ENCODE measurements at regions not wholly inside any gene's neighbourhood (a gene's known extent, or its start where the extent isn't known, plus 50 kb on each side); places are given as distances from the start of the nearest gene placed in this dataset.

GRCh38 chr9:106286249-106286648 is 576.7 kb upstream of the ZNF462 start:
- no peak overlapping the region for H3K4me3 ChIP-seq
- no peaks in the 10 kb centered on the region for H3K36me3 ChIP-seq
- H4K20me1 ChIP-seq: no peaks in the 10 kb centered on the region
- TF ChIP-seq Cebpa-rat (IDR thresholded peaks at IDR 0.05): no peak
- no peak overlapping the region for H3K27ac ChIP-seq
- H3K9me3 ChIP-seq (replicated peaks in 1 of 11): no peaks in the 10 kb centered on the region; a peak in 1 of 22 replicates
- H3K9ac ChIP-seq: no peak overlapping the region
- no peak overlapping the region for H3K4me2 ChIP-seq
- no peaks in the 10 kb centered on the region for H3K4me1 ChIP-seq
- no peaks in the 10 kb centered on the region for H3K27me3 ChIP-seq

GRCh38 chr9:106287091-106287631 is 575.8 kb upstream of the ZNF462 start:
- TF ChIP-seq Cebpa-rat (IDR thresholded peaks at IDR 0.05): no peak
- H3K27me3 ChIP-seq: no peaks in the 10 kb centered on the region
- no peaks in the 10 kb centered on the region for H3K9me3 ChIP-seq (replicated peaks in 1 of 11)
- H3K4me3 ChIP-seq: no peak overlapping the region
- H3K4me2 ChIP-seq: no peak overlapping the region
- no peaks in the 10 kb centered on the region for H3K36me3 ChIP-seq
- no peaks in the 10 kb centered on the region for H3K4me1 ChIP-seq
- H3K9ac ChIP-seq: no peak overlapping the region
- no peak overlapping the region for H3K27ac ChIP-seq
- no peaks in the 10 kb centered on the region for H4K20me1 ChIP-seq

GRCh38 chr9:106287731-106288130 is 575.2 kb upstream of the ZNF462 start:
- H3K36me3 ChIP-seq: no peaks in the 10 kb centered on the region
- TF ChIP-seq Cebpa-rat (IDR thresholded peaks at IDR 0.05): no peak
- no peaks in the 10 kb centered on the region for H3K27me3 ChIP-seq
- H3K4me2 ChIP-seq: no peak overlapping the region
- no peaks in the 10 kb centered on the region for H3K4me1 ChIP-seq
- no peak overlapping the region for H3K9ac ChIP-seq
- H3K4me3 ChIP-seq: no peak overlapping the region
- no peak overlapping the region for H3K27ac ChIP-seq
- no peaks in the 10 kb centered on the region for H3K9me3 ChIP-seq (replicated peaks in 1 of 11)
- no peaks in the 10 kb centered on the region for H4K20me1 ChIP-seq

GRCh38 chr9:106288689-106289088 is 574.3 kb upstream of the ZNF462 start:
- H3K27me3 ChIP-seq: no peaks in the 10 kb centered on the region
- H4K20me1 ChIP-seq: no peaks in the 10 kb centered on the region
- no peak for TF ChIP-seq Cebpa-rat (IDR thresholded peaks at IDR 0.05)
- H3K4me3 ChIP-seq: no peak overlapping the region
- no peaks in the 10 kb centered on the region for H3K36me3 ChIP-seq
- H3K4me2 ChIP-seq: no peak overlapping the region
- no peak overlapping the region for H3K27ac ChIP-seq
- H3K9me3 ChIP-seq (replicated peaks in 1 of 11): no peaks in the 10 kb centered on the region
- H3K9ac ChIP-seq: no peak overlapping the region
- no peaks in the 10 kb centered on the region for H3K4me1 ChIP-seq

- TF ChIP-seq Cebpa-rat (IDR thresholded peaks at IDR 0.05): no peak
- H3K4me1 ChIP-seq: no peaks in the 10 kb centered on the region
- H3K4me2 ChIP-seq: no peak overlapping the region
- no peak overlapping the region for H3K27ac ChIP-seq
- no peak overlapping the region for H3K9ac ChIP-seq
- no peaks in the 10 kb centered on the region for H3K9me3 ChIP-seq (replicated peaks in 1 of 11)
- H3K36me3 ChIP-seq: no peaks in the 10 kb centered on the region
- H3K27me3 ChIP-seq: no peaks in the 10 kb centered on the region
- H3K4me3 ChIP-seq: no peak overlapping the region
- no peaks in the 10 kb centered on the region for H4K20me1 ChIP-seq
Measured at GRCh38 chr9:106291786-106292185, 571.2 kb upstream of the ZNF462 start.

- Histone ChIP-seq H3K4me1 (no peaks in the 10 kb centered on the region), H4K20me1 (no peaks in the 10 kb centered on the region), H3K36me3 (no peaks in the 10 kb centered on the region), H3K27ac (no peak overlapping the region), H3K4me3 (no peak overlapping the region), H3K9me3 (replicated peaks in 1 of 11) (no peaks in the 10 kb centered on the region), H3K9ac (no peak overlapping the region), H3K27me3 (no peaks in the 10 kb centered on the region), H3K4me2 (no peak overlapping the region)
- TF ChIP-seq Cebpa-rat (IDR thresholded peaks at IDR 0.05): no peak
Measured at GRCh38 chr9:106296426-106296825, 566.5 kb upstream of the ZNF462 start.

GRCh38 chr9:106298997-106299396 is 564.0 kb upstream of the ZNF462 start:
- no peaks in the 10 kb centered on the region for H3K36me3 ChIP-seq
- H4K20me1 ChIP-seq: no peaks in the 10 kb centered on the region
- H3K9ac ChIP-seq: no peak overlapping the region
- no peak overlapping the region for H3K4me2 ChIP-seq
- peak in 5 of 11 experiments; percentile 11 to 65 (median 31); a peak in 3 of 22 replicates for TF ChIP-seq Cebpa-rat (IDR thresholded peaks at IDR 0.05)
- no peaks in the 10 kb centered on the region for H3K9me3 ChIP-seq (replicated peaks in 1 of 11)
- no peak overlapping the region for H3K4me3 ChIP-seq
- no peaks in the 10 kb centered on the region for H3K27me3 ChIP-seq
- H3K27ac ChIP-seq: no peak overlapping the region
- no peaks in the 10 kb centered on the region for H3K4me1 ChIP-seq

GRCh38 chr9:106304401-106304920 is 558.5 kb upstream of the ZNF462 start:
- Histone ChIP-seq H3K4me2 (no peak overlapping the region), H3K4me1 (peaks cover 0 to 6% (median 0%) of the 10 kb centered on the region in 10 experiments; a peak in 3 of 20 replicates), H3K27me3 (no peaks in the 10 kb centered on the region), H3K9me3 (replicated peaks in 1 of 11) (no peaks in the 10 kb centered on the region), H3K9ac (no peak overlapping the region), H3K4me3 (no peak overlapping the region), H4K20me1 (no peaks in the 10 kb centered on the region), H3K27ac (no peak overlapping the region), H3K36me3 (no peaks in the 10 kb centered on the region)
- no peak for TF ChIP-seq Cebpa-rat (IDR thresholded peaks at IDR 0.05)

GRCh38 chr9:106305428-106306133 is 557.4 kb upstream of the ZNF462 start:
- Histone ChIP-seq H3K4me1 (peaks cover 0 to 6% (median 0%) of the 10 kb centered on the region in 10 experiments; a peak in 3 of 20 replicates), H3K4me2 (no peak overlapping the region), H3K9me3 (replicated peaks in 1 of 11) (no peaks in the 10 kb centered on the region), H3K9ac (no peak overlapping the region), H4K20me1 (no peaks in the 10 kb centered on the region), H3K4me3 (no peak overlapping the region), H3K36me3 (no peaks in the 10 kb centered on the region), H3K27me3 (no peaks in the 10 kb centered on the region), H3K27ac (no peak overlapping the region)
- TF ChIP-seq Cebpa-rat (IDR thresholded peaks at IDR 0.05): no peak

GRCh38 chr9:106307670-106308069 is 555.3 kb upstream of the ZNF462 start:
- Histone ChIP-seq H3K27me3 (no peaks in the 10 kb centered on the region), H3K4me1 (peaks cover 0 to 6% (median 0%) of the 10 kb centered on the region in 10 experiments; a peak in 3 of 20 replicates), H3K36me3 (no peaks in the 10 kb centered on the region), H3K4me3 (no peak overlapping the region), H3K9ac (no peak overlapping the region), H4K20me1 (no peaks in the 10 kb centered on the region), H3K9me3 (replicated peaks in 1 of 11) (no peaks in the 10 kb centered on the region), H3K27ac (no peak overlapping the region), H3K4me2 (no peak overlapping the region)
- TF ChIP-seq Cebpa-rat (IDR thresholded peaks at IDR 0.05): no peak

Measured in BLaER1 treated with 17β-estradiol and CSF1 and Interleukin-3, amounts not matched to agents 10 nM and 100 nM (cell line).